Calu3 (cell line): ENCODE measurements at regions not wholly inside any gene's neighbourhood (a gene's known extent, or its start where the extent isn't known, plus 50 kb on each side); places are given as distances from the start of the nearest gene placed in this dataset.

Experiments used
- BruUV-seq: library from RNA; stranded (reverse); fragments of 400-500 nt; replicated peaks from 2 replicates; lab custom pipeline; 2021; lab: Mats Ljungman, UMichigan
- CTCF ChIA-PET: fragments of 300-600 bp; sonication (Branson Sonifier 250); formaldehyde crosslinking; loops from one replicate; lab custom pipeline; 2022; ENCODE audit warnings: antibody characterized with exemption; lab: Charles Lee
- DNase-seq: peaks from one replicate; pipeline ENCODE4 v3.0.0; 2022
- H3K27ac Mint-ChIP-seq: one replicate; pipeline ENCODE4 v1.8.0; 2022; ENCODE audit warnings: mixed read lengths; ENCODE audit not compliant: unreplicated experiment
- H3K27me3 Mint-ChIP-seq: one replicate; pipeline ENCODE4 v1.8.0; 2022; ENCODE audit warnings: mixed read lengths; ENCODE audit not compliant: unreplicated experiment
- H3K36me3 Mint-ChIP-seq: one replicate; pipeline ENCODE4 v1.8.0; 2022; ENCODE audit warnings: mild to moderate bottlenecking, moderate library complexity, mixed read lengths; ENCODE audit not compliant: insufficient read depth, unreplicated experiment
- H3K4me1 Mint-ChIP-seq: one replicate; pipeline ENCODE4 v1.8.0; 2022; ENCODE audit warnings: mild to moderate bottlenecking, low read depth, mixed read lengths; ENCODE audit not compliant: unreplicated experiment
- H3K4me3 Mint-ChIP-seq: one replicate; pipeline ENCODE4 v1.8.0; 2022; ENCODE audit warnings: mild to moderate bottlenecking, low read depth, moderate library complexity, mixed read lengths; ENCODE audit not compliant: unreplicated experiment
- H3K9me3 Mint-ChIP-seq: one replicate; pipeline ENCODE4 v1.8.0; 2022; ENCODE audit warnings: low read depth, mixed read lengths; ENCODE audit not compliant: unreplicated experiment
- intact Hi-C: fragments of 100-400 bp; cut with micrococcal nuclease; formaldehyde crosslinking; loops from one replicate; pipeline ENCODE4 v1.10.0; 2022; ENCODE audit not compliant: unreplicated experiment
- TF ChIP-seq, protein P1 (sequence below): fragments of 200-600 bp; IDR thresholded peaks from one replicate; pipeline ENCODE4 v1.8.0; 2022; ENCODE audit warnings: antibody characterized with exemption; ENCODE audit not compliant: unreplicated experiment

GRCh38 chr3:88712552-88712951 lies 394.9 kb upstream of the EPHA3 start:
- H3K4me3 Mint-ChIP-seq: no peak overlapping the region
- H3K27ac Mint-ChIP-seq: no peak overlapping the region
- H3K36me3 Mint-ChIP-seq: no peaks in the 10 kb centered on the region
- CTCF ChIA-PET: interaction anchor here (0.7 kb wide), 1 partner anchor 275 kb away, joined by 3 read pairs; no protein-coding TSS in a partner anchor
- no peaks in the 10 kb centered on the region for H3K27me3 Mint-ChIP-seq
- H3K9me3 Mint-ChIP-seq: no peaks in the 10 kb centered on the region
- TF ChIP-seq, protein P1, sequence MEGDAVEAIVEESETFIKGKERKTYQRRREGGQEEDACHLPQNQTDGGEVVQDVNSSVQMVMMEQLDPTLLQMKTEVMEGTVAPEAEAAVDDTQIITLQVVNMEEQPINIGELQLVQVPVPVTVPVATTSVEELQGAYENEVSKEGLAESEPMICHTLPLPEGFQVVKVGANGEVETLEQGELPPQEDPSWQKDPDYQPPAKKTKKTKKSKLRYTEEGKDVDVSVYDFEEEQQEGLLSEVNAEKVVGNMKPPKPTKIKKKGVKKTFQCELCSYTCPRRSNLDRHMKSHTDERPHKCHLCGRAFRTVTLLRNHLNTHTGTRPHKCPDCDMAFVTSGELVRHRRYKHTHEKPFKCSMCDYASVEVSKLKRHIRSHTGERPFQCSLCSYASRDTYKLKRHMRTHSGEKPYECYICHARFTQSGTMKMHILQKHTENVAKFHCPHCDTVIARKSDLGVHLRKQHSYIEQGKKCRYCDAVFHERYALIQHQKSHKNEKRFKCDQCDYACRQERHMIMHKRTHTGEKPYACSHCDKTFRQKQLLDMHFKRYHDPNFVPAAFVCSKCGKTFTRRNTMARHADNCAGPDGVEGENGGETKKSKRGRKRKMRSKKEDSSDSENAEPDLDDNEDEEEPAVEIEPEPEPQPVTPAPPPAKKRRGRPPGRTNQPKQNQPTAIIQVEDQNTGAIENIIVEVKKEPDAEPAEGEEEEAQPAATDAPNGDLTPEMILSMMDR: no peak
- intact Hi-C loops: no loop called here
- DNase-seq: no peak
- H3K4me1 Mint-ChIP-seq: no peaks in the 10 kb centered on the region
- no TSS peak for BruUV-seq

DNA sequence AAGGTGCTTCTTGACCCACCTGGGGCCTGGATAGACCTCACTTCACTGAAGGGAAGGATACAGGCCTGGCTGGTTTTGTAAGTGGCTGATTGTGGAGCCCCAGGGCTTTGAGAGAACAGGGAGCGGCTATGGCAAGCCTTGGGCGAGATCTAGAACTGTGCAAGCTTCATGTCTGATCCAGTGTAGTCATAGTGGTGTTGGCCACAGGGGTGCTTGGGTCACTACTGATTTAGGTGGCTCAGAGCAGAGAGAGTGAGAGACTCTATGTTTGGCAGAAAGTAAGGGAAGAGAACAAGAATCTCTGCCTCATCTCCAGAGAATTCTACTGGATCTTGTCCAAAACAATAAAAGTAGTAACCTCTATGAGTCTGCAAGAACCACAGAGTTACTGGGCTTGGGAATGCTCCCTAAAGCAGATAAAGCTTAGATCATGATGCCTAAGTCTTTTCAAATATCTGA lies 394.2 kb upstream of the EPHA3 start:
- no TSS peak for BruUV-seq
- H3K36me3 Mint-ChIP-seq: no peaks in the 10 kb centered on the region
- H3K4me3 Mint-ChIP-seq: no peak overlapping the region
- intact Hi-C loops: no loop called here
- CTCF ChIA-PET: interaction anchor here (0.7 kb wide), 1 partner anchor 274 kb away, joined by 3 read pairs; no protein-coding TSS in a partner anchor
- TF ChIP-seq, protein P1: no peak
- no peak overlapping the region for H3K27ac Mint-ChIP-seq
- no peaks in the 10 kb centered on the region for H3K4me1 Mint-ChIP-seq
- DNase-seq: no peak
- H3K27me3 Mint-ChIP-seq: no peaks in the 10 kb centered on the region
- no peaks in the 10 kb centered on the region for H3K9me3 Mint-ChIP-seq

GRCh38 chr3:88725440-88726165 lies 381.8 kb upstream of the EPHA3 start:
- Mint-ChIP-seq H3K36me3 (no peaks in the 10 kb centered on the region), H3K9me3 (no peaks in the 10 kb centered on the region), H3K4me3 (no peak overlapping the region), H3K27me3 (no peaks in the 10 kb centered on the region), H3K27ac (no peak overlapping the region), H3K4me1 (no peaks in the 10 kb centered on the region)
- BruUV-seq: no TSS peak
- intact Hi-C loops: no loop called here
- CTCF ChIA-PET: no interaction called here
- TF ChIP-seq, protein P1: no peak
- no peak for DNase-seq

- TF ChIP-seq, protein P1: no peak
- Mint-ChIP-seq H3K9me3 (no peaks in the 10 kb centered on the region), H3K36me3 (no peaks in the 10 kb centered on the region), H3K27me3 (no peaks in the 10 kb centered on the region), H3K4me1 (peaks cover 10% of the 10 kb centered on the region), H3K4me3 (no peak overlapping the region), H3K27ac (no peak overlapping the region)
- no peak for DNase-seq
- intact Hi-C loops: loop anchor here (10.0 kb wide), 2 partner anchors 57 to 363 kb away; no protein-coding TSS in a partner anchor
- BruUV-seq: no TSS peak
- CTCF ChIA-PET: no interaction called here
These were observed 375.2 kb upstream of the EPHA3 start for GRCh38 chr3:88732186-88732585.
